Lower lobe of right lung (tissue), 2 donors: ENCODE measurements at regions not wholly inside any gene's neighbourhood (a gene's known extent, or its start where the extent isn't known, plus 50 kb on each side); places are given as distances from the start of the nearest gene placed in this dataset.

Source experiments
- ATAC-seq, 2 donors: fragments of 200-7000 bp; cut with Tn5 transposase; one replicate each; pipeline ENCODE4 v1.9.1; 2020 to 2022; ENCODE audit warnings: mild to moderate bottlenecking in 2 of 2, moderate library complexity in 2 of 2
- DNase-seq: peaks from one replicate; pipeline ENCODE4 v3.0.0-alpha.2; 2020
- H3K27ac ChIP-seq: fragments of 200-600 bp; one replicate; pipeline ENCODE4 v1.8.0; 2022
- H3K27me3 ChIP-seq: fragments of 200-600 bp; one replicate; pipeline ENCODE4 v1.8.0; 2022; ENCODE audit warnings: low read depth
- H3K36me3 ChIP-seq: fragments of 200-600 bp; one replicate; pipeline ENCODE4 v1.8.0; 2022; ENCODE audit warnings: mild to moderate bottlenecking
- H3K4me1 ChIP-seq: fragments of 200-600 bp; one replicate; pipeline ENCODE4 v1.8.0; 2022
- H3K4me3 ChIP-seq: fragments of 200-600 bp; one replicate; pipeline ENCODE4 v1.8.0; 2022; ENCODE audit warnings: mild to moderate bottlenecking
- H3K9me3 ChIP-seq: fragments of 200-600 bp; one replicate; pipeline ENCODE4 v1.8.0; 2022
- intact Hi-C: fragments of 100-400 bp; cut with DNase I; formaldehyde crosslinking; loops from one replicate; pipeline ENCODE4 v1.11.0; 2022
- TF ChIP-seq, protein P1 (sequence below): fragments of 200-600 bp; IDR thresholded peaks from one replicate; pipeline ENCODE4 v1.8.0; 2022; ENCODE audit warnings: antibody characterized with exemption, mild to moderate bottlenecking
- donor health status: DM: no; HTN: yes; CAD: no; lungs with severe emphysema.

DNA sequence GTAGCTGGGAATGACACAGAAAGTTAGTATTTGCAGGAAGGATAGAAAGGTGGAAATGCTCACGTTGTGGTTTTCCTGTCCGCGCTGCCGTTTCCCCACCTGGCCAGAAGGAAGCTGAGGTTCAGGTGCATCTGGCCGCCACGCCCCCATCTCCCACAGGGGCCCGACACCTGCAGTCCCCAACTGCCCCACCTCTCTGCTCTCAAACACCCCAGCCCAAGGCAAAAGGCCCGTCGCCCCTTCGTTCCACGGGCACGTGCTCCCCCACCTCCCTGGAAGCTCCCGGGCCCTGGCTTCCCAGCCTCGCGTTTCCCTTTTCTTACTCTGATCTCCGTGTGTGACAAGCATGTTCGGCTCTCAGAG is 985.1 kb downstream of the BRD1 start:
- Histone ChIP-seq H3K4me1 (no peaks in the 10 kb centered on the region), H3K9me3 (no peaks in the 10 kb centered on the region), H3K27me3 (peaks cover 14% of the 10 kb centered on the region), H3K4me3 (no peak overlapping the region), H3K36me3 (no peaks in the 10 kb centered on the region), H3K27ac (no peak overlapping the region)
- DNase-seq (no peak), ATAC-seq (no peak)
- TF ChIP-seq, protein P1, sequence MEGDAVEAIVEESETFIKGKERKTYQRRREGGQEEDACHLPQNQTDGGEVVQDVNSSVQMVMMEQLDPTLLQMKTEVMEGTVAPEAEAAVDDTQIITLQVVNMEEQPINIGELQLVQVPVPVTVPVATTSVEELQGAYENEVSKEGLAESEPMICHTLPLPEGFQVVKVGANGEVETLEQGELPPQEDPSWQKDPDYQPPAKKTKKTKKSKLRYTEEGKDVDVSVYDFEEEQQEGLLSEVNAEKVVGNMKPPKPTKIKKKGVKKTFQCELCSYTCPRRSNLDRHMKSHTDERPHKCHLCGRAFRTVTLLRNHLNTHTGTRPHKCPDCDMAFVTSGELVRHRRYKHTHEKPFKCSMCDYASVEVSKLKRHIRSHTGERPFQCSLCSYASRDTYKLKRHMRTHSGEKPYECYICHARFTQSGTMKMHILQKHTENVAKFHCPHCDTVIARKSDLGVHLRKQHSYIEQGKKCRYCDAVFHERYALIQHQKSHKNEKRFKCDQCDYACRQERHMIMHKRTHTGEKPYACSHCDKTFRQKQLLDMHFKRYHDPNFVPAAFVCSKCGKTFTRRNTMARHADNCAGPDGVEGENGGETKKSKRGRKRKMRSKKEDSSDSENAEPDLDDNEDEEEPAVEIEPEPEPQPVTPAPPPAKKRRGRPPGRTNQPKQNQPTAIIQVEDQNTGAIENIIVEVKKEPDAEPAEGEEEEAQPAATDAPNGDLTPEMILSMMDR = no peak
- intact Hi-C loops = no loop called here

DNA sequence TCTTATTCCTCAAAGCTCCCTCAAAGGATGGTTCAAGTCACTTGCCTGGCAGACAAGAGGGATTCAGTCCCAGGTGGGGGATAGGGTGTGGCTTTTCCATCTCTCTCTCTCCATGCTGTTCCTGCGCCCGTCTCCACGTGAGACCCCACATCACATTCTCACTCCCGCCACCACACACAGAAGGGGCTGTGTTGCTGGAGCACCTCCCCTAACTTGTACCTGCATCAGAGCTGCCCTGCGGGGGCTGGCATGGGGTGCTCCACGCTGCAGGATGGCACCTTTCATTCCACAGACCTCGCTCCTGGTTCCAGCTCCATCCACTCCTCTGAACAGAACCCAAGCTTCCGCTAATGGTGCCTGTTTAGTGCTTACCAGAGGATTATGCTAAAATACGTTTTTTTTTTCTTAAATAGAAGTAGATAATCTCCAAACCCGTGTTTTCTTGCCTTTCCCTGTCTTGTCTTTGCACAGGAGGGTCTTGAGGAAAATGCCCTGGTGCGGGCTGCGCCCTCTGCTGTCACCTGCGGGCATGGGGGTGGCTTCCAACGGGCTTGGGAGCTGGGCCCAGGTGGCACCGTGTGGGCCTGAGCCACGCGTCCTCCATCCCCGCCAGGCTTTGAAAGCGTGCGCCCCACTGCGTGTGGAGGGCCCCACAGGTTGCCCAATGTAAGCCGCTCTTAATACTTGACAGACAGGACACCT is 985.6 kb downstream of the BRD1 start:
- Histone ChIP-seq H3K4me3 (no peak overlapping the region), H3K36me3 (no peaks in the 10 kb centered on the region), H3K9me3 (no peaks in the 10 kb centered on the region), H3K27ac (no peak overlapping the region), H3K27me3 (peaks cover 14% of the 10 kb centered on the region), H3K4me1 (no peaks in the 10 kb centered on the region)
- intact Hi-C loops = no loop called here
- DNase-seq (no peak), ATAC-seq (no peak)
- TF ChIP-seq, protein P1 = no peak

DNA sequence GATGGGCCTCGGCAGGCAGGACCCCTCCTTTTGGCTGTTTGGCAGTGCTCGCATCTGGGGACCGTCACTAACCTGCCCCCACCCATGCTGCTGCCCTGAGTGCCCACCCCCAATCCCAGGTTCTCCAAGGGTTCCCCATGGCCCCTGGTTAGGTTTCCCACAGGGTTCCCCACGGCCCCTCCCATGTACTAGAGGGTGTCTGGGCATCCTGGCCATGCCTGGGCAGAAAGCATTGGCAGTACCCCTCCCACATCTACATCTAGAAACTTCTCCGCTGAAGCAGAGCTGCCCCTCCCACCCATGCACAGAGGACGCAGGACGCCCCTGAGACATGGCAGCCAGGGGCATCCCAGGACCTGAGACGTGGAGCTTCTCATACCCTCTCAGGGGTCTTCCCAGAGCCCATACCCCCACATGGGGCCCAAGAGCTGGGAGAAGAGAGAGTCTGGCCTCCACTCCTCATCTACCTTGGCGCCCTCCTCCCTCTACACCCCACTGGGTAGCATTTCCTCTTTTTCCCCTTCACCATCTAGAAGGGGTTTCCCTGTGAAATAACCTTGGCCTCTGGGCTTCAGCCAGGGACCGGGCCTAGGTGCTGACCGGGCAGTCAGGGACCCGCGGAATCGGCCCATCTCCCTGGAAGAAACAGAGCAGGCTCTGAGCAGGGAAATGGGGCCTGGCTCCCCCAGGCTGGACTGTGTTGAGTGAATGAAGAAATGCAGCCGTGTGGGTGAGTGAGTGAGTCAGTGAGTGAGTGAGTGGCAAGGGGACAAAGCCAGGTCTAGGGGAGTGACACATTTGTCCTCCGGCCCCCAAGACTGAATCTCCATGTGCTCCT is 987.3 kb downstream of the BRD1 start:
- Histone ChIP-seq H3K27ac (no peak overlapping the region), H3K27me3 (peaks cover 14% of the 10 kb centered on the region), H3K9me3 (no peaks in the 10 kb centered on the region), H3K4me1 (no peaks in the 10 kb centered on the region), H3K36me3 (no peaks in the 10 kb centered on the region), H3K4me3 (no peak overlapping the region)
- ATAC-seq (no peak), DNase-seq (no peak)
- TF ChIP-seq, protein P1 = no peak
- intact Hi-C loops = no loop called here

DNA sequence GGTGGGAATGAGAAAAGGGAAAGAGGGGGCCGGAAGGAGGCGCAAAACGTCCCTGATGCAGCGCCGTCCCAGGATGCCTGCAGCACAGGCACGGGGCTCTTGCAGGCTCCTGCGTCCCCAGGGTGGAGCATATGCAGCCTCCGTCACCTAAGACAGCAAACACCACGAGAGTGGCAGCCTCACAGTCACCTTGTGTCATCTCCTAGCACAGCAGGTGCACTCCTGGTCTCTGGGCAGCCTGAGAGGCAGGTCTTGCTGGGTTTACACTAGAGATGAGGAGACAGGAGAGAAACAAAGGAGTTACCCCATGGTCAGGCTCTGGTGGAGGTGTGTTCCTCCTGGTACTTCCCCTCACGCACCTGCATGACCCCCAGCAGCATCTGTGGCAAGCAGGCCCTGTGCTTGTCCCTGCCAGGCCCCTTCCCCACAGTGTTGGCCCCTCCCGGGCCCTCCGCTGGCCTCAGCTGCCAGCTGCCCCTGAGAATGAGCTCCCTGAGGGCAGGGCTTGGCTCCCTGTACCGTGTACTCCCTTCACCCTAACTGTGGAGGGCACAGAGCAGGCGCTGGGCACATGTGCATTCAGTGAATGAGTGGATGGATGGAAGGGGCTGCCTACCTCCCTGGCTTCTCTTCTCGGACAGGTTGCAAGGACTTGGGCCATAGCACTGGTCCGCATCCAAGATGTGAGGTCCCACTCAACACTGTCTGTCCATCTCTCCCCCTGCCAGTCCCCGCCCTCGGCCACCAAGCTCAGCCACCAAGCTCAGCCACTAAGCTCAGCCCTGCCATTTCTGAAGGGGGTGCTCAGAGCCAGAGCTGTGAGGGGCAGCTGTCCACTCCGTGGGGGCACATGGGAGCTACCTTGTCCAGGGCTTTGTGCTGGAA is 988.6 kb downstream of the BRD1 start:
- TF ChIP-seq, protein P1 = no peak
- Histone ChIP-seq H3K9me3 (no peaks in the 10 kb centered on the region), H3K36me3 (no peaks in the 10 kb centered on the region), H3K27me3 (peaks cover 14% of the 10 kb centered on the region), H3K4me3 (no peak overlapping the region), H3K4me1 (no peaks in the 10 kb centered on the region), H3K27ac (no peak overlapping the region)
- ATAC-seq = no peak
- intact Hi-C loops = no loop called here
- no peak for DNase-seq

DNA sequence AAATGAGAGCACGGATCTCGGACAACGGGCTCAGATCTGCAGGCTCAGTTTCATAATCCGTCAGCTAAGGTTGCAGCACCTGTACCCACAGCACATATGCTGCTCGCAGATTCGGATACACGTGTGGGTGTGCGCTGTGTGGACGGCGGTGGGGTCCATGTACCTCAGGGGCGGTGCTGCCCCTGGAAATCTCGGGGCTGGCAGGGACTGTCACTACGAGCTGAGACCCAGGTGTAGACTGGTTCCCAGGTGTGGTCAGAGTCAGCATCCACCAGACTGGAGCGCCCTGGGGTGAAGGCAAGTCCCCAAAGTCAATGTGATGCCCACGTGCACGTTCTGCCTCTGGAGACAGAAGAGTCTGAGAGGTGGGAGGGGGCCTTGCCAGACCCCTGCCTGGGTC is 989.3 kb downstream of the BRD1 start:
- H3K4me3 ChIP-seq = no peak overlapping the region
- no peaks in the 10 kb centered on the region for H3K4me1 ChIP-seq
- H3K27ac ChIP-seq = no peak overlapping the region
- H3K36me3 ChIP-seq = no peaks in the 10 kb centered on the region
- peaks cover 19% of the 10 kb centered on the region for H3K27me3 ChIP-seq
- TF ChIP-seq, protein P1 = no peak
- no peak for DNase-seq
- H3K9me3 ChIP-seq = no peaks in the 10 kb centered on the region
- no peak for ATAC-seq
- intact Hi-C loops = no loop called here
